ENCODE measurements at regions not wholly inside any gene's neighbourhood (a gene's known extent, or its start where the extent isn't known, plus 50 kb on each side); places are given as distances from the start of the nearest gene placed in this dataset.

DNA sequence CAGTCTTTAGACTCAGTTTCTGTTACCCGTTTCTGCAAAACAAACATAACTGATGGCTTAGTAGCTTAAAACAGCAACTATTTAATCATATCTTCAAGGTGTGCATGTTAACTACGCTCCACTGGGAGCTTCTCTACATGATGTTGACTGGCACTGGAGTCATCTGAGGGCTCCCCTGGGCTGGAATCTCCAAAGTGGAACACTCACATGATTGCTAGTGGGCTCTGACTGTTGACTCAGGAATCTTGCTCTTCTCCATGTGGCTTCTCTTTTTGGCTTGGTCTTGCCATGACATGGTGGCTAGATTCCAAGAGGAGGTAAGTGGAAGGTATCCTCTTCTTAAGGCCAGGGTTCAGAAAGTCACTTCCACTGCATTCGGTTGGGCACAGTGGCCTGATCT lies 160.8 kb downstream of the PMAIP1 start:
- no peak for DNase-seq
- no peak overlapping the region for H2BK120ac ChIP-seq (ENCODE audit: low read depth, low read length)
- 90% methylated on average over 3 of the region's 3 CpGs for WGBS
- no peak overlapping the region for H2BK15ac ChIP-seq (ENCODE audit: low read depth, poor library complexity, severe bottlenecking)
- no peak overlapping the region for H4K8ac ChIP-seq (ENCODE audit: low read length)
- no peak overlapping the region for H2AK5ac ChIP-seq (ENCODE audit: low read length, severe bottlenecking)
- no peaks in the 10 kb centered on the region for H3K27me3 ChIP-seq (ENCODE audit: control insufficient read depth in 1 of 2, insufficient read depth in 1 of 2, low read length in 2 of 2)
- H4K91ac ChIP-seq (ENCODE audit: low read length) = no peak overlapping the region
- peaks cover 4% of the 10 kb centered on the region for H3K4me1 ChIP-seq (ENCODE audit: control insufficient read depth, insufficient read depth, low read depth, low read length)
- H3K27ac ChIP-seq (ENCODE audit: low read length, poor library complexity, severe bottlenecking) = no peak overlapping the region
- H3K4me3 ChIP-seq (ENCODE audit: insufficient read depth in 1 of 2, low read depth in 1 of 2, low read length in 2 of 2) = no peak overlapping the region
- H3K4ac ChIP-seq (ENCODE audit: low read depth in 1 of 2, low read length in 2 of 2) = no peak overlapping the region
- no peaks in the 10 kb centered on the region for H3K36me3 ChIP-seq (ENCODE audit: control insufficient read depth in 1 of 2, insufficient read depth in 2 of 2, low read depth in 1 of 2, low read length in 2 of 2)
- H2BK5ac ChIP-seq (ENCODE audit: low read depth, low read length, poor library complexity, severe bottlenecking) = no peak overlapping the region
- H3K9me3 ChIP-seq (ENCODE audit: control insufficient read depth, low read length) = no peaks in the 10 kb centered on the region
- no peak overlapping the region for H2AFZ ChIP-seq (ENCODE audit: low read depth, low read length)
- no peaks in the 10 kb centered on the region for H3K79me1 ChIP-seq (replicated peaks; ENCODE audit: low read length, poor library complexity, severe bottlenecking)
- H3K4me2 ChIP-seq (ENCODE audit: low read length, poor library complexity, severe bottlenecking) = no peak overlapping the region
- H2BK12ac ChIP-seq (ENCODE audit: low read length in 2 of 2) = no peak overlapping the region
- no peak overlapping the region for H3K18ac ChIP-seq (ENCODE audit: low read depth in 1 of 2, low read length in 2 of 2)
- H3K14ac ChIP-seq (ENCODE audit: low read length in 2 of 2) = no peak overlapping the region
- no peak overlapping the region for H3K9ac ChIP-seq (ENCODE audit: low read length)
- no peak overlapping the region for H3K23ac ChIP-seq (ENCODE audit: low read length in 2 of 2)

DNA sequence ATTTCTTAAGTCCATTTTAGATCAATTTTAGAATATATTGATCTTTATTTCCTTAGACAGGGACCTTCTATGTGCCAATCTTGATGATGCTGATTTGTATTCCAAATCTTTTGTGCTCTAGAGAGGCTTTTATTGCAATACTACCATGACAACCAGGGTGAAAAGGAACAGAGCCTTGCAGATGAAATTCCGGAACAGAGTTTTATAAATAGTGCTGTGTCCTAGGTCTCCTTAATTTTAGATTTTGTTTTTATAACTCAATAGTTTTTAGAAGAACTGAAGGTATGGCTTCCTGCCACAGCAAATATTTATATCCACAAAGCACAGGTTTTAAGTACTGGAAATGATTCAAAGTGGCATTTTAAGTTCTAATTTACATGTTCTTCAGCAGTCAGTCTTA lies 160.2 kb downstream of the PMAIP1 start:
- Histone ChIP-seq H3K9ac (ENCODE audit: low read length) (no peak overlapping the region), H3K14ac (ENCODE audit: low read length in 2 of 2) (no peak overlapping the region), H2BK15ac (ENCODE audit: low read depth, poor library complexity, severe bottlenecking) (no peak overlapping the region), H2BK5ac (ENCODE audit: low read depth, low read length, poor library complexity, severe bottlenecking) (no peak overlapping the region), H3K18ac (ENCODE audit: low read depth in 1 of 2, low read length in 2 of 2) (no peak overlapping the region), H3K4ac (ENCODE audit: low read depth in 1 of 2, low read length in 2 of 2) (no peak overlapping the region), H4K8ac (ENCODE audit: low read length) (no peak overlapping the region), H2AK5ac (ENCODE audit: low read length, severe bottlenecking) (no peak overlapping the region), H3K23ac (ENCODE audit: low read length in 2 of 2) (no peak overlapping the region), H3K27ac (ENCODE audit: low read length, poor library complexity, severe bottlenecking) (no peak overlapping the region), H2BK120ac (ENCODE audit: low read depth, low read length) (no peak overlapping the region), H3K27me3 (ENCODE audit: control insufficient read depth in 1 of 2, insufficient read depth in 1 of 2, low read length in 2 of 2) (no peaks in the 10 kb centered on the region), H3K36me3 (ENCODE audit: control insufficient read depth in 1 of 2, insufficient read depth in 2 of 2, low read depth in 1 of 2, low read length in 2 of 2) (no peaks in the 10 kb centered on the region), H3K4me1 (ENCODE audit: control insufficient read depth, insufficient read depth, low read depth, low read length) (peaks cover 4% of the 10 kb centered on the region), H2BK12ac (ENCODE audit: low read length in 2 of 2) (no peak overlapping the region), H4K91ac (ENCODE audit: low read length) (no peak overlapping the region), H2AFZ (ENCODE audit: low read depth, low read length) (no peak overlapping the region), H3K4me3 (ENCODE audit: insufficient read depth in 1 of 2, low read depth in 1 of 2, low read length in 2 of 2) (no peak overlapping the region), H3K9me3 (ENCODE audit: control insufficient read depth, low read length) (no peaks in the 10 kb centered on the region), H3K4me2 (ENCODE audit: low read length, poor library complexity, severe bottlenecking) (no peak overlapping the region), H3K79me1 (replicated peaks; ENCODE audit: low read length, poor library complexity, severe bottlenecking) (no peaks in the 10 kb centered on the region)
- no peak for DNase-seq
- no CpG with 5 or more reads among the region's 1 CpG for WGBS

DNA sequence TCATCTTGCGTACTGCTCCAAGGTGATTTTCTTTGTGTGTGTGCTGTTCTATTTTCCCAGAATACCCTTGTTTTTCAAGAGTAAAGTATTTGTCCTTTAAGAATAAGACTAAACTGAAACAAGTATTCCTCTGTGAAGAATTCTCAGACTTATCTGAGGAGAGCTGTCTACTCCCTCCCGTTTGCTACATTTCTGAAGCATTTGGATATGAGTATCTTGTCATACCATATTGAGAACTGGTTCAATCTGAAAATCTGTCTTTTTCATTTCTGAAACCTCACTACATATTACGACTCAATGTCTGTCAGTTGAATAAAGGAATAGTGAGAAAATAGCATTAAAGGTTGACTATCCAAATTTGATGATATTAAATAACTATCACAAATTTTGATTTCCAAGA lies 159.4 kb downstream of the PMAIP1 start:
- WGBS = no CpG with 5 or more reads among the region's 3 CpGs
- H4K8ac ChIP-seq (ENCODE audit: low read length) = no peak overlapping the region
- no peak for DNase-seq
- no peaks in the 10 kb centered on the region for H3K27me3 ChIP-seq (ENCODE audit: control insufficient read depth in 1 of 2, insufficient read depth in 1 of 2, low read length in 2 of 2)
- no peak overlapping the region for H3K4ac ChIP-seq (ENCODE audit: low read depth in 1 of 2, low read length in 2 of 2)
- no peaks in the 10 kb centered on the region for H3K79me1 ChIP-seq (replicated peaks; ENCODE audit: low read length, poor library complexity, severe bottlenecking)
- no peak overlapping the region for H2BK12ac ChIP-seq (ENCODE audit: low read length in 2 of 2)
- no peak overlapping the region for H3K14ac ChIP-seq (ENCODE audit: low read length in 2 of 2)
- no peak overlapping the region for H2BK15ac ChIP-seq (ENCODE audit: low read depth, poor library complexity, severe bottlenecking)
- no peak overlapping the region for H3K4me2 ChIP-seq (ENCODE audit: low read length, poor library complexity, severe bottlenecking)
- H2BK120ac ChIP-seq (ENCODE audit: low read depth, low read length) = no peak overlapping the region
- H3K27ac ChIP-seq (ENCODE audit: low read length, poor library complexity, severe bottlenecking) = no peak overlapping the region
- H3K36me3 ChIP-seq (ENCODE audit: control insufficient read depth in 1 of 2, insufficient read depth in 2 of 2, low read depth in 1 of 2, low read length in 2 of 2) = no peaks in the 10 kb centered on the region
- peaks cover 4% of the 10 kb centered on the region for H3K4me1 ChIP-seq (ENCODE audit: control insufficient read depth, insufficient read depth, low read depth, low read length)
- H3K9ac ChIP-seq (ENCODE audit: low read length) = no peak overlapping the region
- no peak overlapping the region for H4K91ac ChIP-seq (ENCODE audit: low read length)
- H3K18ac ChIP-seq (ENCODE audit: low read depth in 1 of 2, low read length in 2 of 2) = no peak overlapping the region
- no peak overlapping the region for H2AFZ ChIP-seq (ENCODE audit: low read depth, low read length)
- no peaks in the 10 kb centered on the region for H3K9me3 ChIP-seq (ENCODE audit: control insufficient read depth, low read length)
- no peak overlapping the region for H3K4me3 ChIP-seq (ENCODE audit: insufficient read depth in 1 of 2, low read depth in 1 of 2, low read length in 2 of 2)
- no peak overlapping the region for H3K23ac ChIP-seq (ENCODE audit: low read length in 2 of 2)
- no peak overlapping the region for H2AK5ac ChIP-seq (ENCODE audit: low read length, severe bottlenecking)
- H2BK5ac ChIP-seq (ENCODE audit: low read depth, low read length, poor library complexity, severe bottlenecking) = no peak overlapping the region

DNA sequence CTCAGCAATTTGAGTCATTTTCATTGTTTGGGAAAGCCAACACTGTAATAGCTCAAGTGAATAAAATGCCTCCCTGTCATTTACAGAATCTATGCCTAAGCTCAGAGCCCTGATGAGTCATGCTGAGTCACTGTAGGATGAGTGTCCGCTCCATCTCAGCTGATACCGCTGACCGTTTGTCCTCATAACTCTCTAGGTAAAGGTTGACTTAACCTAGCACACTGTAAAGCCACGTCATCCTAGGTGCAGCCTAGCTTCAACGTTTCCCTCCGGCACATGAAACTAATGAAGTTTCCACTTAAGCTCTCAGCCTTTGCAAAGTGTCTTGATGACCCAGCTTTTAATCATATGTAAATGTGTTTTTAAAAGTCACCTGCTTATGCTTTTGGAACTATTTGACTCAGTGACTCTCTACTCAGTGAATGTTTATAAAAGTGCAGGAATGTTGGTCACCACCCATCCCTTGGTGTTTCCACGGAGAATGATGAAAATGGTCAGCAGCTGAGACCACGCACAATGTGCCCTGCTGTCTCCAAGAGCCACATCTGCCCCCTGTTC lies 154.0 kb downstream of the PMAIP1 start:
- 7% methylated on average over 8 of the region's 8 CpGs for WGBS
- no peak overlapping the region for H3K14ac ChIP-seq (ENCODE audit: low read length in 2 of 2)

More for the DNA sequence above, 154.0 kb downstream of the PMAIP1 start:
- Histone ChIP-seq H3K23ac (ENCODE audit: low read length in 2 of 2) (no peak overlapping the region), H3K18ac (ENCODE audit: low read depth in 1 of 2, low read length in 2 of 2) (peak overlapping the region in 1 of 2 experiments; percentile 81), H2AK5ac (ENCODE audit: low read length, severe bottlenecking) (no peak overlapping the region), H3K4me1 (ENCODE audit: control insufficient read depth, insufficient read depth, low read depth, low read length) (no peaks in the 10 kb centered on the region), H3K9me3 (ENCODE audit: control insufficient read depth, low read length) (no peaks in the 10 kb centered on the region), H2BK12ac (ENCODE audit: low read length in 2 of 2) (peak overlapping the region in 1 of 2 experiments; percentile 17), H3K9ac (ENCODE audit: low read length) (no peak overlapping the region), H3K4me2 (ENCODE audit: low read length, poor library complexity, severe bottlenecking) (peak overlapping the region; percentile 2), H3K36me3 (ENCODE audit: control insufficient read depth in 1 of 2, insufficient read depth in 2 of 2, low read depth in 1 of 2, low read length in 2 of 2) (no peaks in the 10 kb centered on the region), H2BK120ac (ENCODE audit: low read depth, low read length) (no peak overlapping the region), H3K27me3 (ENCODE audit: control insufficient read depth in 1 of 2, insufficient read depth in 1 of 2, low read length in 2 of 2) (no peaks in the 10 kb centered on the region), H4K8ac (ENCODE audit: low read length) (no peak overlapping the region), H2BK5ac (ENCODE audit: low read depth, low read length, poor library complexity, severe bottlenecking) (no peak overlapping the region), H2BK15ac (ENCODE audit: low read depth, poor library complexity, severe bottlenecking) (no peak overlapping the region), H3K4ac (ENCODE audit: low read depth in 1 of 2, low read length in 2 of 2) (no peak overlapping the region), H3K27ac (ENCODE audit: low read length, poor library complexity, severe bottlenecking) (peak overlapping the region; percentile 46), H2AFZ (ENCODE audit: low read depth, low read length) (no peak overlapping the region), H4K91ac (ENCODE audit: low read length) (no peak overlapping the region), H3K4me3 (ENCODE audit: insufficient read depth in 1 of 2, low read depth in 1 of 2, low read length in 2 of 2) (no peak overlapping the region), H3K79me1 (replicated peaks; ENCODE audit: low read length, poor library complexity, severe bottlenecking) (no peaks in the 10 kb centered on the region)
- DNase-seq = peak; percentile 94

All from mesenchymal stem cell (in vitro differentiated cells and primary cell).